NT2/D1 (cell line): ENCODE measurements at regions not wholly inside any gene's neighbourhood (a gene's known extent, or its start where the extent isn't known, plus 50 kb on each side); places are given as distances from the start of the nearest gene placed in this dataset.

Experiments used
- SUZ12 ChIP-seq: IDR thresholded peaks from 2 replicates; pipeline ENCODE4 v1.6.1; 2011; ENCODE audit not compliant: insufficient read length, insufficient read depth; ENCODE audit errors: extremely low read depth
- YY1 ChIP-seq: IDR thresholded peaks from 2 replicates; pipeline ENCODE4 v1.6.1; 2011; ENCODE audit not compliant: insufficient read length, insufficient read depth

- TF ChIP-seq SUZ12 (no peak), YY1 (no peak)
Observed at GRCh38 chrX:45766981-45767501, 566.4 kb upstream of the DIPK2B start.
